GM12891 (cell line): ENCODE measurements at regions not wholly inside any gene's neighbourhood (a gene's known extent, or its start where the extent isn't known, plus 50 kb on each side); places are given as distances from the start of the nearest gene placed in this dataset.

Source experiments
- POLR2A ChIP-seq: IDR thresholded peaks from 2 replicates; pipeline ENCODE4 v1.6.1; 2011; ENCODE audit warnings: low read depth, low read length, control low read depth
- POLR2AphosphoS5 ChIP-seq: IDR thresholded peaks from 2 replicates; pipeline ENCODE4 v1.6.1; 2011; ENCODE audit warnings: low read depth, low read length, control low read depth
- SPI1 ChIP-seq: IDR thresholded peaks from 2 replicates; pipeline ENCODE4 v1.6.1; 2011; ENCODE audit warnings: low read depth, low read length, control low read depth
- TAF1 ChIP-seq: IDR thresholded peaks from 2 replicates; pipeline ENCODE4 v1.6.1; 2011; ENCODE audit warnings: low read depth, low read length, control low read depth

DNA sequence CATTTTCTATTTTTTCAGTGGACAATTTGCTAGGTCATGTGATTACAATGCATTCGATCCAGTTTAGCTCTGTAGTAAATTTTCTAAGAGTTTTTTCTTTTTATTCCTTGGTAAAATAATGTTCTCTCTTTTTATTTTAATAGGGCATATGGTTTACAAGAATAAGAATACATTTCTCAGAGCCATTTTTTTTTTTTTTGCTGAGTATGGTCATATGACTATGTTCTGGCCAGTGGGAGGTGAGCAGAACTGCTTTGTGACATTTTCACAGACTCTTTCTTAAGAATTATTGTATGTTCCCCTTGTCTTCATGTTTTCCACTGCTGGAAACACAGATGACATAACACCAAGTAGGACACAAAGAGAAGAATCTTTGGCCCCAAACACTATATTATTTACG is 626.6 kb upstream of the FSHR start:
- no peak for TF ChIP-seq POLR2AphosphoS5
- no peak for TF ChIP-seq POLR2A
- TF ChIP-seq SPI1, result no peak
- TF ChIP-seq TAF1, result no peak
